NCI-H524 (cell line): ENCODE measurements at regions not wholly inside any gene's neighbourhood (a gene's known extent, or its start where the extent isn't known, plus 50 kb on each side); places are given as distances from the start of the nearest gene placed in this dataset.

Experiments
- DNase-seq, 2 experiments: peaks; one replicate each; lab custom pipeline; 2025; lab: John Stamatoyannopoulos, UW

- DNase-seq: no peak
Measured at GRCh38 chr6:79864421-79864820, 82.9 kb downstream of the ELOVL4 start.

- DNase-seq: peak in 1 of 2 experiments; percentile 39
Measured at GRCh38 chr6:79864001-79864400, 83.4 kb downstream of the ELOVL4 start.

GRCh38 chr6:79863566-79863965 is 83.8 kb downstream of the ELOVL4 start:
- DNase-seq: no peak

- no peak for DNase-seq
Measured at GRCh38 chr6:79862711-79863110, 84.6 kb downstream of the ELOVL4 start.

- no peak for DNase-seq
Measured at GRCh38 chr6:79862126-79862525, 85.2 kb downstream of the ELOVL4 start.

- DNase-seq: peak in 1 of 2 experiments; percentile 24
Measured at GRCh38 chr6:79861023-79861422, 86.3 kb downstream of the ELOVL4 start.

- DNase-seq: no peak
Measured at GRCh38 chr6:79847426-79847825, 99.9 kb downstream of the ELOVL4 start.

- no peak for DNase-seq
Measured at GRCh38 chr6:79842376-79843040, 104.8 kb downstream of the ELOVL4 start.

- no peak for DNase-seq
Measured at GRCh38 chr6:79841577-79842375, 105.6 kb downstream of the ELOVL4 start.

GRCh38 chr6:79838851-79839250 is 108.5 kb downstream of the ELOVL4 start:
- no peak for DNase-seq

GRCh38 chr6:79833964-79834284 is 113.4 kb downstream of the ELOVL4 start:
- no peak for DNase-seq

GRCh38 chr6:79833264-79833963 is 113.9 kb downstream of the ELOVL4 start:
- peak in 1 of 2 experiments; percentile 32 for DNase-seq

GRCh38 chr6:79832723-79833122 is 114.6 kb downstream of the ELOVL4 start:
- DNase-seq: no peak

GRCh38 chr6:79824202-79824601 is 123.2 kb downstream of the ELOVL4 start:
- no peak for DNase-seq

GRCh38 chr6:79821859-79822258 is 125.5 kb downstream of the ELOVL4 start:
- no peak for DNase-seq

- peak in 1 of 2 experiments; percentile 2 for DNase-seq
Measured at GRCh38 chr6:79818471-79818870, 128.9 kb downstream of the ELOVL4 start.

- peak; percentile 48 to 72 for DNase-seq
Measured at GRCh38 chr6:79814940-79815339, 132.4 kb downstream of the ELOVL4 start.

- DNase-seq: peak; percentile 45 to 61
Measured at GRCh38 chr6:79813854-79814709, 133.3 kb downstream of the ELOVL4 start.

GRCh38 chr6:79813143-79813850 is 134.1 kb downstream of the ELOVL4 start:
- DNase-seq: no peak

GRCh38 chr6:79812195-79812594 is 135.2 kb downstream of the ELOVL4 start:
- no peak for DNase-seq

- DNase-seq: peak; percentile 27 to 70
Measured at GRCh38 chr6:79810871-79811270, 136.5 kb downstream of the ELOVL4 start.
